Peyer's patch (tissue), 4 donors: ENCODE measurements at regions not wholly inside any gene's neighbourhood (a gene's known extent, or its start where the extent isn't known, plus 50 kb on each side); places are given as distances from the start of the nearest gene placed in this dataset.

Experiments
- DNase-seq, 3 donors: peaks; one replicate each; pipeline ENCODE4 v3.0.0-alpha.2; 2017 to 2019
- H3K27ac ChIP-seq, 4 donors: fragments of 200-600 bp; sonication (generic); one replicate each; pipeline ENCODE4 v1.5.1; 2016 to 2019
- H3K27me3 ChIP-seq, 2 donors: fragments of 200-600 bp; sonication (generic); one replicate each; pipeline ENCODE4 v1.5.1; 2019
- H3K36me3 ChIP-seq, 3 donors: fragments of 200-600 bp; sonication (generic); one replicate each; pipeline ENCODE4 v1.5.1; 2016 to 2019
- H3K4me1 ChIP-seq, 4 donors: fragments of 200-600 bp; sonication (generic); one replicate each; pipeline ENCODE4 v1.5.1; 2016 to 2019
- H3K4me3 ChIP-seq, 4 donors: fragments of 200-600 bp; sonication (generic); 1 replicate in 3 of 4; 2 replicates in 1 of 4; pipeline ENCODE4 v1.5.1; 2016 to 2019; ENCODE audit warnings: mild to moderate bottlenecking in 1 of 4
- H3K9me3 ChIP-seq, 4 donors: fragments of 200-600 bp; sonication (generic); one replicate each; pipeline ENCODE4 v1.5.1; 2016 to 2019; ENCODE audit warnings: mild to moderate bottlenecking in 1 of 4
- CTCF ChIP-seq, 6 experiments: fragments of 450-650 bp in 4 of 6; fragments of 200-600 bp in 2 of 6; sonication (generic) in 1 of 6; IDR thresholded peaks; one replicate each; pipeline ENCODE4 v1.5.1; 2017 to 2019; ENCODE audit warnings: antibody characterized with exemption in 6 of 6, mild to moderate bottlenecking in 3 of 6, moderate library complexity in 1 of 6
- POLR2A ChIP-seq, 2 donors: fragments of 450-650 bp; IDR thresholded peaks; one replicate each; pipeline ENCODE4 v1.5.1; 2017; ENCODE audit warnings: antibody characterized with exemption in 2 of 2, mild to moderate bottlenecking in 2 of 2, moderate library complexity in 2 of 2

DNA sequence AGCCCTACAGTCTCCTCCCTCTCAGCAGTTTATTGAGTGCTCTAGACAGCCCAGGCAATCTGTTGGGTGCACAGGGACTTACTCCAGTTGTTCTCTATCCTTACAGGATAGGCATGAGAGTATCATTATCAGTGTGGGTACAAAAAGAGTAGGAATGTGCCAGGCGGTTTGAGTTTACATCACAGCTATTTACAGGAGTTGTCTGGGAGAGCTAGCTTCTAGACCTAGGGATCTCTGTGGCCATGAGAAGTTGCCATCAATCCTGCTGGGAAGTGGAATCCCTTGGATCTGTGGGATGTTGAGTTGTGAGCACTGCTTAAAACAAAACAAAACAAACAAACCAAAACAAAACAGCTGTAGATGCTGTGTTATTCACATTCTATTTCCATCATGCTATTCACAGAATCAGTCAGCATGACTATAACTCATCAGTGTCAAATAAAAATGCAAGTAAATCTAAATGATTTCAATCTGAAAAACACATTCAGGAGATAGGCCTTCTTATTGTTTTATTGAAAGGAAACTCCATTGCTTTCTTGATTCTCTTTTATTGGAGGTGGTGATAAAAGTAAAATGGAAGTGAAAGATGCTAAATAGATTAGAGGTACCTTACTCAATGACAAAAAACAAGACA is 552.4 kb upstream of the ZNF608 start:
- H3K4me1 ChIP-seq = peaks cover 0 to 3% (median 0%) of the 10 kb centered on the region in 4 donors
- TF ChIP-seq CTCF (IDR thresholded peaks at IDR 0.05) (no peak), POLR2A (IDR thresholded peaks at IDR 0.05) (no peak)
- DNase-seq = no peak
- no peaks in the 10 kb centered on the region for H3K27me3 ChIP-seq
- H3K27ac ChIP-seq = no peak overlapping the region
- no peaks in the 10 kb centered on the region for H3K9me3 ChIP-seq
- H3K36me3 ChIP-seq = no peaks in the 10 kb centered on the region
- no peak overlapping the region for H3K4me3 ChIP-seq

GRCh38 chr5:125301711-125302110 is 555.3 kb upstream of the ZNF608 start:
- Histone ChIP-seq H3K27me3 (no peaks in the 10 kb centered on the region), H3K4me3 (no peak overlapping the region), H3K36me3 (no peaks in the 10 kb centered on the region), H3K9me3 (no peaks in the 10 kb centered on the region), H3K4me1 (no peaks in the 10 kb centered on the region), H3K27ac (no peak overlapping the region)
- TF ChIP-seq POLR2A (IDR thresholded peaks at IDR 0.05) = no peak
- no peak for TF ChIP-seq CTCF (IDR thresholded peaks at IDR 0.05)
- DNase-seq = no peak

GRCh38 chr5:125302577-125302976 is 556.1 kb upstream of the ZNF608 start:
- Histone ChIP-seq H3K27ac (no peak overlapping the region), H3K4me3 (no peak overlapping the region), H3K9me3 (no peaks in the 10 kb centered on the region), H3K36me3 (no peaks in the 10 kb centered on the region), H3K27me3 (no peaks in the 10 kb centered on the region), H3K4me1 (no peaks in the 10 kb centered on the region)
- TF ChIP-seq CTCF (IDR thresholded peaks at IDR 0.05) (no peak), POLR2A (IDR thresholded peaks at IDR 0.05) (no peak)
- no peak for DNase-seq

DNA sequence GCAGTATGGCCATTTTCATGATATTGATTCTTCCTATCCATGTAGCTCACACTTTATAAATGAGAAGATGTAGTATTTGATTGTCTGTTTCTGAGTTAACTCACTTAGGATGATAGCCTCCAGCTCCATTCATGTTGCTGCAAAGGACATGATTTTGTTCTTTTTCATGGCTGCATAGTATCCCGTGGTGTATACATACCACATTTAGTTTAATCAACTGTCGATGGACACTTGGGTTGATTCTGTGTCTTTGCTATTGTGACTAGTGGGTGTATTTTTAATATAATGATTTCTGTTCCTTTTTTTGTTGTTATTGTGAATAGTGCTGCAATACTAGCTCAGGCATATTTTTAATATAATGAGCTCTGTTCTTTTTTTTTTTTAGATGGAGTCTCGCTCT is 560.3 kb upstream of the ZNF608 start:
- H3K4me1 ChIP-seq = no peaks in the 10 kb centered on the region
- no peak overlapping the region for H3K27ac ChIP-seq
- H3K36me3 ChIP-seq = no peaks in the 10 kb centered on the region
- DNase-seq = no peak
- H3K4me3 ChIP-seq = no peak overlapping the region
- H3K9me3 ChIP-seq = no peaks in the 10 kb centered on the region
- TF ChIP-seq POLR2A (IDR thresholded peaks at IDR 0.05) (no peak), CTCF (IDR thresholded peaks at IDR 0.05) (no peak)
- no peaks in the 10 kb centered on the region for H3K27me3 ChIP-seq

GRCh38 chr5:125310749-125311148 is 564.3 kb upstream of the ZNF608 start:
- Histone ChIP-seq H3K4me3 (no peak overlapping the region), H3K36me3 (no peaks in the 10 kb centered on the region), H3K9me3 (no peaks in the 10 kb centered on the region), H3K27ac (no peak overlapping the region), H3K27me3 (no peaks in the 10 kb centered on the region), H3K4me1 (no peaks in the 10 kb centered on the region)
- TF ChIP-seq CTCF (IDR thresholded peaks at IDR 0.05) (no peak), POLR2A (IDR thresholded peaks at IDR 0.05) (no peak)
- DNase-seq = no peak

DNA sequence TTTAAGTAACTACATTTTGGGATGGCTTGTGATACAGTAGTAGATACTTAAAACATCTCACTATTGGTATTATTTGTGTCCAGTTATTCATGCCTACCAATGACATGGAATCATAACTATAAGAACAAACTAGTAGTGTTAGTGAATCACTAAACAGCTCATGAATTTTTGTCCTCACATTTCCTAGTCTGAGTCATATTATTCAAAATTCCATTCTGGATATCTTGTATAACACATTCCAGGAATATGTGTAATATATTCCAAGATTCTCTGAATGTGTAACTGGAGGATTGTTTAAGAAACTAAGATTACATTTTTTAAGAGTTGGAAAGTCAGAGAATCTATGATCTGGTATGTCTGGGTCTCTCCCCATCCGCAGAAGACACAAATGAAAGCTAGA is 565.3 kb upstream of the ZNF608 start:
- no peak overlapping the region for H3K27ac ChIP-seq
- no peaks in the 10 kb centered on the region for H3K9me3 ChIP-seq
- TF ChIP-seq CTCF (IDR thresholded peaks at IDR 0.05) (no peak), POLR2A (IDR thresholded peaks at IDR 0.05) (no peak)
- H3K36me3 ChIP-seq = no peaks in the 10 kb centered on the region
- no peak for DNase-seq
- H3K27me3 ChIP-seq = no peaks in the 10 kb centered on the region
- H3K4me1 ChIP-seq = no peaks in the 10 kb centered on the region
- no peak overlapping the region for H3K4me3 ChIP-seq
